ENCODE measurements at regions not wholly inside any gene's neighbourhood (a gene's known extent, or its start where the extent isn't known, plus 50 kb on each side); places are given as distances from the start of the nearest gene placed in this dataset.

- no peak for TF ChIP-seq CTCF (conservative IDR thresholded peaks at IDR 0.05)
- no peak for TF ChIP-seq EZH2 (IDR thresholded peaks at IDR 0.05; ENCODE audit: low read depth)
Measured at GRCh38 chr5:86329318-86329717, 288.4 kb upstream of the COX7C start.
